Anterior cingulate cortex (tissue), 58 donors: ENCODE measurements at regions not wholly inside any gene's neighbourhood (a gene's known extent, or its start where the extent isn't known, plus 50 kb on each side); places are given as distances from the start of the nearest gene placed in this dataset.

Experiments
- DNase-seq, 58 donors: peaks; one replicate each; lab custom pipeline; 2025; lab: John Stamatoyannopoulos, UW

GRCh38 chr4:41381384-41381783, 124.7 kb downstream of the UCHL1 start:
- DNase-seq = no peak

DNA sequence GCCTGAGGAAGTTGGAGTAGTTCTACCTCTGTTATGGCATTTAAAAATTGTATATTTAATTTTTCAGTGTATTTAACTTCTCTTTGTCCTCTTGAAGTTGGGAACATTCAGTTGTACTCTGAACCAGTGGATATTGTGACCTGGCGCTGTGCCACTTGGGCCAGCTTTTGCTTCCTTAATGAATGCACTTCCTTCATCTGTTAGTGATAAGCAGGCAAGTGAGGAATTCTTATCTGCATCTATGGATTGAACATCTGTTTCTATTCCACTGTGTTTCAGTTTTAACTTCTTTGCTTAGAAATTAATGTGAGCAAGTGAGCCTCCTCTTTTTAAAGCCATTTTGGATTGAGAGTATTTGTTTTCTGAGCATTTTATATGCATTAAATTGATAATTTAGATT, 128.3 kb downstream of the UCHL1 start:
- DNase-seq = peak in 21 of 58 donors; percentile 4 to 76 (median 22)

- DNase-seq = no peak
Measured at GRCh38 chr4:41385481-41385880, 128.8 kb downstream of the UCHL1 start.

- DNase-seq = no peak
Measured at GRCh38 chr4:41388080-41388479, 131.4 kb downstream of the UCHL1 start.

DNA sequence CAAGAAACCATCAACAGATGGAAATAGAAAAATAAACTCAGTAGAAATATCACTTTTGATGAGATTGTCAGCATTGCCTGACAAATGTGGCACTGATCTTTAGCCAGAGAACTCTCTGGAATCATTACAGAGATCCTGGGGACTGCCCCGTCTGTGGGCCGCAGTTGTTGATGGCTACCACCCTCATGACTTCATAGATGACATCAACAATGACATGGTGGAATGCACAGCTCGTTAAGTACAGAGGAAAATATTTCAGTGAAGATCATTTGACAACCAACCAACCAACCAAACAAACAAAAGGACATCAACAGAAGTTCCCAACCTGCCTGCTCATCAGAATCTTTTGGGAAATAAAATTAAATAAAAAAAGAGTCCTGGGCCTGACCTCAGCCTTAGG, 132.6 kb downstream of the UCHL1 start:
- DNase-seq = no peak

DNA sequence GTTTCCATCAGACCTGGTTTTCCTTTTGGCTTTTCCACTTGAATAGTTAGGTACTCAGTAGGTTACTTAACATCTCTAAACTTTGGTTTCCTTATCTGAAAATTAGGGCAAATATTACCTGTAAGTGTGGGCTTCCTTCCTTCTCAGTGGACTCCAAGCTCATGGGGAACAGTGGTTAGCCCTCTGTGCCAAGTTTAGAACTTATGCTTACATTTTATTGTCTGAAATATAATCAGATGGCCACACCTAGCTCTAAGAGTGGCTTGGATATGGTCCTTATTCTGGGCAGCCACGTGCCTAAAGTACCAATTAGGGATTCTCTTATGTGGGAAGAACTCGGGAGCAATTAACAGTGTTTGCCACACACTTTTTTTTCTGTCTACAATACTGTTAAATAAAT, 133.9 kb downstream of the UCHL1 start:
- no peak for DNase-seq

- DNase-seq = no peak
Measured at GRCh38 chr4:41391271-41391670, 134.5 kb downstream of the UCHL1 start.

GRCh38 chr4:41394481-41394894, 137.8 kb downstream of the UCHL1 start:
- no peak for DNase-seq

GRCh38 chr4:41396214-41396613, 139.5 kb downstream of the UCHL1 start:
- DNase-seq = no peak

GRCh38 chr4:41396869-41397268, 140.1 kb downstream of the UCHL1 start:
- no peak for DNase-seq

DNA sequence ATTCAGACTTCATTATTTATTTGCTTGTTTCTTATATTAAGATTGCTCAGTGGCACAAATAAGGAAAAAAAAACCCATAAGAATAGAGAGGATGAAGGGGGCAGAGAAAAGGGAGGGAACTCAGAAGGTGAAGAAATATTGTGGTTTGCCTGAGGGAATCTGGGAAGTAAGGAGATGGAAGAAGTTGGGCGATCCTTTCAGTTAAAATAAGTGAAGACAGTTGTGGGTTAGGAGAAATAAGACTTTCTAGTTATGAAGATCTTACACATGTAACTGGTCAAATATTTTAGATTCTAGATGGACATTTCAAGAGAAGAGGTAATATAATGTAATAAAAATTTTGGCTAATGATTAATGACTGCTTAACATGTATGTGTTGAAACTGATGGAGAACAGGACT, 138.7 kb upstream of the LIMCH1 start:
- no peak for DNase-seq

DNA sequence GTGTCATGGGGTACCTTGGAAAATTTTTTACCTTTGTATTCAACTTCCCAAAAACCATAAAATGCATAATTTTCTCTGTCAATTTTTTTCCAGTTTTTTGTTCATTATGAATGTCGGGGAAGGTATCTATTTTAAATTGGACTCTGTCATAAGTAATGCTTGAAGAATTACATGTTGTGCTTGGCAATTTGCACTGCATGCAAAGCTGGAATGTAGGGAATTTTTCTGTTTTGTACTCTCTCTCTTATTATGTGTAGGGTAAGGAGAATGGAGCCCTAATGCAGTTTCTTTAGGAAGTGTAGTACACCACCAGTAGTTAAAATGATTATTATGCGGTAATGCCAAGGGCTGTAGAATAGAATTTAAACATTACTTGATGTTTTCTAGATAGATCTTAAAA, 137.7 kb upstream of the LIMCH1 start:
- no peak for DNase-seq

GRCh38 chr4:41405464-41406112, 132.4 kb upstream of the LIMCH1 start:
- no peak for DNase-seq

DNA sequence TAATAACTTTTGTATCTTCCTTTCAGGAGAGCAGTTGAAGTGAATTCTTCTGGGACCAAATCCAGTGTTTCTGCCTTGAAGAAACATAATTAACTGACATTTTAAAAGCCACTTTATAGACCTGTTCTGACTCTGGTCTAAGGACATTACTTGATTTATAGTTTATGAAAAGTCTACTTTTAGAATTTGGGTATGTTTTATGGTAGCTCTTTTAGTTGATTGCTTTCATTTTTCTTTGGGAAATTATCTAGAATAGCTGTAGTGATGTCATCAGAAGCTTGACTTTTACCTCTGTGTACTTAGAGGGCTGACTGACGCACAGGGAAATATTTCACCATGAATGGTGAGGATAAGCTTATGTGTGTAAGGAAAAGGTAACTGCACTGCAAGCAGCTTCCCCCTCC, 131.8 kb upstream of the LIMCH1 start:
- no peak for DNase-seq

DNA sequence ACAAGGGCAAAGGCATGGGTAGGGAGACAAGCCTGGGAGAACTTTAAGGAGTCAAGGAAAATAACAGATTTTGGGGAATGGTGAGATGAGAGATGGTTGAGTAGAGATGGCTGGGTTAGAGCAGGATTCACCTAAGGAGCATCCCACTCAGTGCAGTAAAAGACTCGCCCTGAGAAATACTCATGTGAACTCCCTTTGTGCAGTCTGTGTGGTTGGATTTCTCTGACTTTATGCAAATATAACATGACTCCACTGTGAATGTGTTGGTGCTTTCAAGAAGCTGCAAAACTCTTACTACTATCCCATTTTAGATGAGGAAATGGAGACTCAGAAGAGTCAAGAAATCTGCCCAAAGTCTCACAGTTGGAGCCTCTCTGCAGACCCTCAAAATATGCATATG, 129.8 kb upstream of the LIMCH1 start:
- no peak for DNase-seq

- no peak for DNase-seq
Measured at GRCh38 chr4:41408859-41409593, 128.9 kb upstream of the LIMCH1 start.

GRCh38 chr4:41409594-41409895, 128.4 kb upstream of the LIMCH1 start:
- no peak for DNase-seq

DNA sequence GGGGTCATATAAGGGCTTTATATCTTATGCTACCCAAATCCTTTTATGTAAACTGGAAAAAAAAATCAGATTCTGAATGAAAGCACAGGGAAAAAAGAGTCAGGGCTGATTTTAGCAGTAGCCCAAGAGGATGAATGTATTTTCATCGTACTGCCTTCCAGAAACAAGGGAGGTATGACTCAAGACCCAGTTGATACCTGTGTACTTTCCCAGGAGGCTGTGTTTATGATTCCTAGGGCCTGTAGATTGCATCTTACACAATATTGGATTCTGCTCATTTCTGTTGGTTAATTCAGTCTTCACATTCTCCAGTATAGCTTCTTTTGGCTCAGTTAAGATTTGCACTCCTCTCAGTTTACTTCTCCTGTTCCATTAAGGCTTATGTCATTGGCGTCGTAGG, 127.9 kb upstream of the LIMCH1 start:
- DNase-seq = no peak

- DNase-seq = no peak
Measured at GRCh38 chr4:41413670-41414411, 124.1 kb upstream of the LIMCH1 start.

GRCh38 chr4:41414412-41414779, 123.6 kb upstream of the LIMCH1 start:
- no peak for DNase-seq

DNA sequence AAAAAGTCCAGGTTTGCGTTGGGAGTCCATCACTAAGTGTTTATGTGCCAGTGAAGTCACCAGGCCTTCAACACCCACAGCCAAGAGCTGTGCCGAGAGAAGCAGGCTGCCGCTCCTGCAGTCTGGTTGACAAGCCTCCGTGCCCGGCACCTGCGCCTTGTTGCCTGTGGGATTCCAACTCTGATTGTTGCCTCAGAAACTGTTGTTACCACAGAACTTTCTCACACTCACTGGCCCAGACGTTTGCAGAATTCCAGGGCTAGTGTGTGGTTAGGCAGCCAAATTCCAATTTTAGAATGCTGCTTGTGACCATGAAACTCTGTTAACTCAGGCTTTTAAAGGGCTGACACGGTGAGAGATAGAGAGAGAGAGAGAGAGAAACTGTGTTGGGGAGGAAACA, 119.5 kb upstream of the LIMCH1 start:
- DNase-seq = peak in 53 of 58 donors; percentile 12 to 79 (median 43)

- DNase-seq = peak in 7 of 58 donors; percentile 6 to 48 (median 22)
Measured at GRCh38 chr4:41420541-41420940, 117.4 kb upstream of the LIMCH1 start.
